Panc1 (cell line): ENCODE measurements at regions not wholly inside any gene's neighbourhood (a gene's known extent, or its start where the extent isn't known, plus 50 kb on each side); places are given as distances from the start of the nearest gene placed in this dataset.

Source experiments
- POLR2AphosphoS5 ChIP-seq: IDR thresholded peaks from 2 replicates; pipeline ENCODE4 v1.6.1; 2012; ENCODE audit warnings: mild to moderate bottlenecking, low read depth, low read length, moderate library complexity
- SIN3A ChIP-seq: IDR thresholded peaks from 2 replicates; pipeline ENCODE4 v1.6.1; 2012; ENCODE audit warnings: low read depth, mild to moderate bottlenecking, low read length, moderate library complexity, borderline replicate concordance; ENCODE audit not compliant: insufficient read depth
- TCF7L2 ChIP-seq: IDR thresholded peaks from 2 replicates; pipeline ENCODE4 v1.6.1; 2011; ENCODE audit warnings: mild to moderate bottlenecking, low read depth, low read length, inconsistent platforms
- TF ChIP-seq, protein P1 (sequence below): fragments of 450-650 bp; IDR thresholded peaks from 2 replicates; pipeline ENCODE4 v1.5.1; 2017; ENCODE audit warnings: mild to moderate bottlenecking
- TF ChIP-seq, protein P2 (sequence below), 2 experiments: IDR thresholded peaks; 2 replicates each; pipeline ENCODE4 v1.6.1; 2011 to 2012; ENCODE audit warnings: low read depth in 2 of 2, control low read depth in 1 of 2, low read length in 1 of 2, mild to moderate bottlenecking in 1 of 2, moderate library complexity in 1 of 2; ENCODE audit not compliant: insufficient read depth in 1 of 2

DNA sequence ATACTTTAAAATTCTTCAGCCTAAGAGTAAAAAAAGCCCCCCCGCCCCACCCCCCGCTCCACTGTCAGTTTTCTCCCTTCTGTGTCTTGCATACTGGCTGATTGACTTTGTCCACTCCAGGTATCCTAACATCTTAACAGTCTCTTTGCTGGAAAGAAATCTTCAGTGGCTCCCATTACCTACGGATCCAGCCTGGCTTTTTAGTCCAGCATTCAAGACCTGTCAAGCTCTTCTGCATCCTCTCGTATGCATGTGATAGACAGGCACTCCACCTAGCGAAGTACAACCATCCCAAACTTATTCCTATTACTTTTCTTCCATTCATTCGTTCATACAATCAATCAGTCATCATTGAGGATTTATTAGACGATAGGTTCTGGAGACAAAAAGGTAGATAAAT, 288.1 kb downstream of the MYCN start:
- no peak for TF ChIP-seq POLR2AphosphoS5
- TF ChIP-seq, protein P1, sequence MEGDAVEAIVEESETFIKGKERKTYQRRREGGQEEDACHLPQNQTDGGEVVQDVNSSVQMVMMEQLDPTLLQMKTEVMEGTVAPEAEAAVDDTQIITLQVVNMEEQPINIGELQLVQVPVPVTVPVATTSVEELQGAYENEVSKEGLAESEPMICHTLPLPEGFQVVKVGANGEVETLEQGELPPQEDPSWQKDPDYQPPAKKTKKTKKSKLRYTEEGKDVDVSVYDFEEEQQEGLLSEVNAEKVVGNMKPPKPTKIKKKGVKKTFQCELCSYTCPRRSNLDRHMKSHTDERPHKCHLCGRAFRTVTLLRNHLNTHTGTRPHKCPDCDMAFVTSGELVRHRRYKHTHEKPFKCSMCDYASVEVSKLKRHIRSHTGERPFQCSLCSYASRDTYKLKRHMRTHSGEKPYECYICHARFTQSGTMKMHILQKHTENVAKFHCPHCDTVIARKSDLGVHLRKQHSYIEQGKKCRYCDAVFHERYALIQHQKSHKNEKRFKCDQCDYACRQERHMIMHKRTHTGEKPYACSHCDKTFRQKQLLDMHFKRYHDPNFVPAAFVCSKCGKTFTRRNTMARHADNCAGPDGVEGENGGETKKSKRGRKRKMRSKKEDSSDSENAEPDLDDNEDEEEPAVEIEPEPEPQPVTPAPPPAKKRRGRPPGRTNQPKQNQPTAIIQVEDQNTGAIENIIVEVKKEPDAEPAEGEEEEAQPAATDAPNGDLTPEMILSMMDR: no peak
- no peak for TF ChIP-seq SIN3A
- TF ChIP-seq, protein P2, sequence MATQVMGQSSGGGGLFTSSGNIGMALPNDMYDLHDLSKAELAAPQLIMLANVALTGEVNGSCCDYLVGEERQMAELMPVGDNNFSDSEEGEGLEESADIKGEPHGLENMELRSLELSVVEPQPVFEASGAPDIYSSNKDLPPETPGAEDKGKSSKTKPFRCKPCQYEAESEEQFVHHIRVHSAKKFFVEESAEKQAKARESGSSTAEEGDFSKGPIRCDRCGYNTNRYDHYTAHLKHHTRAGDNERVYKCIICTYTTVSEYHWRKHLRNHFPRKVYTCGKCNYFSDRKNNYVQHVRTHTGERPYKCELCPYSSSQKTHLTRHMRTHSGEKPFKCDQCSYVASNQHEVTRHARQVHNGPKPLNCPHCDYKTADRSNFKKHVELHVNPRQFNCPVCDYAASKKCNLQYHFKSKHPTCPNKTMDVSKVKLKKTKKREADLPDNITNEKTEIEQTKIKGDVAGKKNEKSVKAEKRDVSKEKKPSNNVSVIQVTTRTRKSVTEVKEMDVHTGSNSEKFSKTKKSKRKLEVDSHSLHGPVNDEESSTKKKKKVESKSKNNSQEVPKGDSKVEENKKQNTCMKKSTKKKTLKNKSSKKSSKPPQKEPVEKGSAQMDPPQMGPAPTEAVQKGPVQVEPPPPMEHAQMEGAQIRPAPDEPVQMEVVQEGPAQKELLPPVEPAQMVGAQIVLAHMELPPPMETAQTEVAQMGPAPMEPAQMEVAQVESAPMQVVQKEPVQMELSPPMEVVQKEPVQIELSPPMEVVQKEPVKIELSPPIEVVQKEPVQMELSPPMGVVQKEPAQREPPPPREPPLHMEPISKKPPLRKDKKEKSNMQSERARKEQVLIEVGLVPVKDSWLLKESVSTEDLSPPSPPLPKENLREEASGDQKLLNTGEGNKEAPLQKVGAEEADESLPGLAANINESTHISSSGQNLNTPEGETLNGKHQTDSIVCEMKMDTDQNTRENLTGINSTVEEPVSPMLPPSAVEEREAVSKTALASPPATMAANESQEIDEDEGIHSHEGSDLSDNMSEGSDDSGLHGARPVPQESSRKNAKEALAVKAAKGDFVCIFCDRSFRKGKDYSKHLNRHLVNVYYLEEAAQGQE (IDR thresholded peaks at IDR 0.05; ENCODE audit: insufficient read depth in 1 of 2, low read depth in 2 of 2, low read length in 1 of 2): no peak
- TF ChIP-seq TCF7L2: no peak
